ENCODE measurements at regions not wholly inside any gene's neighbourhood (a gene's known extent, or its start where the extent isn't known, plus 50 kb on each side); places are given as distances from the start of the nearest gene placed in this dataset.

DNA sequence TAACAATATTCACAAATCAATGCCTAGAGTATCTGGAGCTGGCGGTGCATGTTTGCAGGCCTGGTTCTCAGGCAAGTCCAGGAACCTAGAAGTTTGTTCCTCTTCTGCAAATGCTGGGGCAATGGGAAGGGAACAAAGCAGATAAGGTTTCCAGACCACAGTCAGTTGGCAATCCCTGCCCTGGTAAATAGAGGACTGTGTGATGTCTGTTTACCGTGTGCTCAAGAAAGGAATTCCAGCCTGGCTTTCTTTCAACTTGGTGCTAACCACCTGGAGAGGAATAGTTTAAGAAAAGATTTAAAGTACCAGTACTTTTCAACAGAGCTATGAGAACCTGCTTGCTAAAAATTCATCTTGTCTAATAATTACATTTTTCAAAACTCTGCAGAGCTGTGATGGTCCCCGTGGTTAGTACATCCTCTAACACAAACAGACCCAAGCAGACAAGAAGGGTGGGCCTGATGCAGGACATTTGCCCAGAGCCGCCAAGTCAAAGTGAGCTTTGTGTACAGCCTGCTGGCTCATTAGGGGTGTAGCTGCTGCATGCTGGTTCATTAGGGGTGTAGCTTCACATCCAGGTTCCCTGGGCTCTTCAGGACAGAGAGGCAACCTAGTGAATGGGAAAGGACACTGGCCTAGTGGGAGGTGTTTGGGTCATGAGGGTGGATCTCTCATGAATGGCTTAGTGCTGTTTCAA, 220.5 kb downstream of the SQOR start:
- Histone ChIP-seq H3K4me1 (ENCODE audit: control insufficient read depth, insufficient read depth, low read length) (no peaks in the 10 kb centered on the region), H3K9ac (ENCODE audit: low read depth, low read length) (no peak overlapping the region), H3K27me3 (ENCODE audit: control insufficient read depth, insufficient read depth, low read length) (no peaks in the 10 kb centered on the region), H3K9me3 (replicated peaks; ENCODE audit: low read length) (no peaks in the 10 kb centered on the region), H3K4me3 (ENCODE audit: low read length) (no peak overlapping the region), H3K4me2 (ENCODE audit: low read length) (no peak overlapping the region), H3K36me3 (ENCODE audit: insufficient read depth, low read length) (no peaks in the 10 kb centered on the region)

DNA sequence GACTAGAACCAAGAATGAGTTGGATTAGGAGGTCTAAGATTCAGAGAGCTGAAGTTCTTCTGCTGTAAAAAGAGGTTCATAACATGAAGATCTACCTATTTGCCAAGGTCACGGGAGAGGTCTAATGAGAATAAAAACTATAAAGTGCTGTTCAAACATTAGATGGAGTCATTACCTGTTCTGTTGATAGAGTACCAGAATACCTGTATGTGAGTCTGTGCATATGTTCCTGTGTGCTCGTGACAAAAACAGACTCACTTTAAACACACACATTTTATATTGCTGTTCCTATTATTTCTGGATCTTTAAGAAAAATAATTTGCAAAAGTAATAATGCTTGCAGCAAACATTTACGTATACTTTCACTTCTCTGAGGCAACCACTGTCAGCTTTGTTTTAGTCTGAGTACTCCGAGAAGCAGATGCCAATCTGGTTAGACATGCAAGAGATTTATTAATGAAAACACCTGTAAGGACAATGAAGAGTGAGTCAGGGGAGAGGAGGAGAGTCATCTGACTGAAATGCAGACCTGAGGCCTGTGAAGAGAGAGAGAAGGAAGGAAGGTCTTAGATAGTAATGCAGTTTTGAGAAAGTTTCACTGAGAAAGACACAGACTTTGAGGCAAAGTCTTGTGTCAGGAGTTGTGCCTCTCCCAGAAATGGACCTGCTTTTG, 221.2 kb downstream of the SQOR start:
- H3K4me1 ChIP-seq (ENCODE audit: control insufficient read depth, insufficient read depth, low read length): no peaks in the 10 kb centered on the region
- no peak overlapping the region for H3K9ac ChIP-seq (ENCODE audit: low read depth, low read length)
- no peaks in the 10 kb centered on the region for H3K36me3 ChIP-seq (ENCODE audit: insufficient read depth, low read length)
- H3K4me3 ChIP-seq (ENCODE audit: low read length): no peak overlapping the region
- no peaks in the 10 kb centered on the region for H3K27me3 ChIP-seq (ENCODE audit: control insufficient read depth, insufficient read depth, low read length)
- no peak overlapping the region for H3K4me2 ChIP-seq (ENCODE audit: low read length)
- H3K9me3 ChIP-seq (replicated peaks; ENCODE audit: low read length): no peaks in the 10 kb centered on the region

DNA sequence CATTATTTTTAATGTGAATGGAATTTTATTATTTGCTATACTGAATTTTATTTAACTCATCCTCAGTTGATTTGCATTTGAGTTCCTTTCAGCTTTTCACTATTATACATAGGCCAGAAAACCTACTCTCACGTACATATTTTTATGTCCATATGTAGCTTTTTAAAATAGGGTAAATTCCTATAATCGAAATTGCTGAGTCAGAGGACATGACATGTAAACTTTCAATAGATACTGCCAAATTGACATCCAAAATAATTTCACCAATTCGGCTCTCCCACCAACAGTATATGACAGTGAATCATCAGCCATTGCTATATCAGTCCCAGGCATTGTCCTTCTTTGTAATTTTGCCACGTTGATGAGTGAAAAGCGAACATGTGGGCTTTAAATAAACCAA, 222.5 kb downstream of the SQOR start:
- H3K36me3 ChIP-seq (ENCODE audit: insufficient read depth, low read length): no peaks in the 10 kb centered on the region
- H3K4me2 ChIP-seq (ENCODE audit: low read length): no peak overlapping the region
- H3K27me3 ChIP-seq (ENCODE audit: control insufficient read depth, insufficient read depth, low read length): no peaks in the 10 kb centered on the region
- H3K4me3 ChIP-seq (ENCODE audit: low read length): no peak overlapping the region
- no peaks in the 10 kb centered on the region for H3K9me3 ChIP-seq (replicated peaks; ENCODE audit: low read length)
- no peaks in the 10 kb centered on the region for H3K4me1 ChIP-seq (ENCODE audit: control insufficient read depth, insufficient read depth, low read length)
- no peak overlapping the region for H3K9ac ChIP-seq (ENCODE audit: low read depth, low read length)

DNA sequence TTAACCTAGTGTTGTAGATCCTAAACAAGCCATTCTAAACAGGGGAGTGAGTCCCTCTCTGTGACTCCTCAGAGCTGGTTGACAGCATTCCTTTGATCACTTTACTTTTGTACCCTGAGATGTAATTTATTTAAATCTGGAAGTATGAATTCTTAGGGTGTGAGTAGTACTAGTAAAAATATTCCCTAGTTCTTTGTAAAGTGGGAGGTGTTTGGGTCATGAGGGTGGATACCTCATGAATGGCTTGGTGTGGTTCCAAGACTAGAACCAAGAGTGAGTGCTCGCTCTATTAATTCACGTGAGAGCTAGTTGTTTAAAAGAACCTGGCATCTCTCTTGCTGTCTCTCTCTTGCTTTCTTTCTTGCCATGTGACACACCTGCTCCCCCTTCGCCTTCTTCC, 223.7 kb downstream of the SQOR start:
- Histone ChIP-seq H3K4me3 (ENCODE audit: low read length) (no peak overlapping the region), H3K4me1 (ENCODE audit: control insufficient read depth, insufficient read depth, low read length) (no peaks in the 10 kb centered on the region), H3K4me2 (ENCODE audit: low read length) (no peak overlapping the region), H3K9ac (ENCODE audit: low read depth, low read length) (no peak overlapping the region), H3K9me3 (replicated peaks; ENCODE audit: low read length) (no peaks in the 10 kb centered on the region), H3K36me3 (ENCODE audit: insufficient read depth, low read length) (no peaks in the 10 kb centered on the region), H3K27me3 (ENCODE audit: control insufficient read depth, insufficient read depth, low read length) (no peaks in the 10 kb centered on the region)

DNA sequence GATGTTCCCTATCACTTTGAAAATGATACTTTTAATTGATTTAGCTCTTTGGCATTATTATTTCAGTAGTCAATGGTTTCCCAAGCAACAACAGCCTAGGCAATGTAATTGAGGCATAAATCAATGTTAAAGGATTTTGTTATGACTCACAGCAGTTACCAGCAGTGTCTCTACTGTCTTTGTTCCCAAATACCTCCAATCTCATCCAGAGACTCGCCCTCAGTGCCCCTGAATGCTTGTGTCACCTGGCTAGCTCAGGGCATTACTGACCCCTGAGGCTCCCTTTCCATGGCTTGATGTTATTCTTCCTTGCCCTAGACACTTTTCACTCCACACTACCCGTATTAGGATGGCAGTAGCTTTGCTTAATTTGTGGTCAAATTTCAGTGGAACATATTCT, 227.2 kb downstream of the SQOR start:
- no peaks in the 10 kb centered on the region for H3K36me3 ChIP-seq (ENCODE audit: insufficient read depth, low read length)
- no peaks in the 10 kb centered on the region for H3K27me3 ChIP-seq (ENCODE audit: control insufficient read depth, insufficient read depth, low read length)
- H3K4me3 ChIP-seq (ENCODE audit: low read length): no peak overlapping the region
- H3K4me1 ChIP-seq (ENCODE audit: control insufficient read depth, insufficient read depth, low read length): no peaks in the 10 kb centered on the region
- no peak overlapping the region for H3K9ac ChIP-seq (ENCODE audit: low read depth, low read length)
- no peak overlapping the region for H3K4me2 ChIP-seq (ENCODE audit: low read length)
- no peaks in the 10 kb centered on the region for H3K9me3 ChIP-seq (replicated peaks; ENCODE audit: low read length)

DNA sequence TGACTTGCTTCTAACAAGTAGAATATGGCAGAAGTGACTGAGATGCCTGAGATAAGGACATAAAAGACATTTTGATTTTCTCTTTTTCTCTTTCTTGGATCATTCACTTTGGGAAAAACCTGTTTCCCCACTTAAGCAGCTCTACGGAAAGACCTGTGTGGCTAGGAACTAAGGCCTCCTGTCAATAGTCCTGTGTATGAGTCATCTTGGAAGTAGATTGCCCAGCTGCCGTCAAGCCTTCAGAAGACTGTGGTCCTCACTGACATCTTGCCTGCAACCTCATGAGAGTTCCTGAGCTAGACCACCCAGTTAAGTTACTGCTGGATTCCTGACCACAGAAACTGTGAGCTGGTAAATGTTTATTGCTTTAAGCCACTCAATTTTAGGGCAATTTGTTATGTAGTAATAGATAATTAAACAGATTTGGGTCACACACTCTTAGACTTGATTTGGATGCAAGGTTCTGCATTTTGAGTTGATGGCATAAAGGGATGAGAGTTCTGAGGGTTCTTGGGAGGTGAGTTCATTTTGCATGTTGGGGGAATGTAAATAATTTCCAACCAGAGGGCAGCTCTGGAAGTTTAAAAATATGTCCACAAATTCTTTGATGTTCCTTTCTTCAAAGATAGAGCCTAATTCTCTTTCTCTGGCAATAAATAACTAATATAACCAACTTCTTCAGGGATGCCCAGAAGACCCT, 229.2 kb downstream of the SQOR start:
- no peaks in the 10 kb centered on the region for H3K9me3 ChIP-seq (replicated peaks; ENCODE audit: low read length)
- no peak overlapping the region for H3K4me2 ChIP-seq (ENCODE audit: low read length)
- H3K4me3 ChIP-seq (ENCODE audit: low read length): no peak overlapping the region
- H3K36me3 ChIP-seq (ENCODE audit: insufficient read depth, low read length): no peaks in the 10 kb centered on the region
- H3K4me1 ChIP-seq (ENCODE audit: control insufficient read depth, insufficient read depth, low read length): no peaks in the 10 kb centered on the region
- no peak overlapping the region for H3K9ac ChIP-seq (ENCODE audit: low read depth, low read length)
- H3K27me3 ChIP-seq (ENCODE audit: control insufficient read depth, insufficient read depth, low read length): no peaks in the 10 kb centered on the region

DNA sequence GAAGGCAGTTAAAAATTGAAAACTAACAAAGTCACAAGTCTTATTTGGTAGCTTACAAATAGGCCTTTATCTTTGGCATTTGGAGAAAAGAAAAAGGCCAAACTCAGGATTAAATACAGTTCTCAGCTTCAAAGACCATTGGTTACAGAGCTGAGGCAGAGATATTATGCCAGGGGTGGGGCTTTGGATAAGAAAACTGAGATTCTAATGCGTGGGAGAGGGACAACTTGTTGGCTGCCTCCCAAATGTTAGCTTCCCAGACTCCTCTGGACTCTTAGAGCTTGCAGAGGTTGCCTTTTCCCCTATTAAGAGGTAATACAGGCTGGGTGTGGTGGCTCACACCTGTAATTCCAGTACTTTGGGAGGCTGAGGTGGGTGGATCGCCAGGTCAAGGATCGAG, 231.8 kb downstream of the SQOR start:
- Histone ChIP-seq H3K4me3 (ENCODE audit: low read length) (no peak overlapping the region), H3K9ac (ENCODE audit: low read depth, low read length) (no peak overlapping the region), H3K27me3 (ENCODE audit: control insufficient read depth, insufficient read depth, low read length) (no peaks in the 10 kb centered on the region), H3K36me3 (ENCODE audit: insufficient read depth, low read length) (no peaks in the 10 kb centered on the region), H3K9me3 (replicated peaks; ENCODE audit: low read length) (no peaks in the 10 kb centered on the region), H3K4me1 (ENCODE audit: control insufficient read depth, insufficient read depth, low read length) (no peaks in the 10 kb centered on the region), H3K4me2 (ENCODE audit: low read length) (no peak overlapping the region)

DNA sequence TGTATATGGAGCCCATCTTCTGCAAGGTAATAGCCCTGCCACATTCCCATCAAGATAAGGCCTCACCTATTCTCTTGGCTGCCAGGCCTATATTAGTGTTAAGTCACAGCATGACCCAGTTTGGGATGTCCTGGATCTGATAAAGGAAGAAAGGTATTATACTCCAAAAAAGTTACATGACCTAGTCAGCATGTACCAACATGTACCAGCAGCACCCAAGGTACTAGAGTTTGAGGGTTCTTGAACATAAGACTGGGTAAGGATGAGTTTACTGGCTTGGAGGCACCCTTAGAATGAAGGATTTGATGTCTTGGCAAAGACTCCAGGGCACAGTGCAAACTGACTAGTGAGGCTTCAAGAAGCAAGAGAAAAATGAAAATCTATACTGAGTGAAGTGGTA, 232.5 kb downstream of the SQOR start:
- Histone ChIP-seq H3K4me1 (ENCODE audit: control insufficient read depth, insufficient read depth, low read length) (no peaks in the 10 kb centered on the region), H3K4me3 (ENCODE audit: low read length) (no peak overlapping the region), H3K36me3 (ENCODE audit: insufficient read depth, low read length) (no peaks in the 10 kb centered on the region)

DNA sequence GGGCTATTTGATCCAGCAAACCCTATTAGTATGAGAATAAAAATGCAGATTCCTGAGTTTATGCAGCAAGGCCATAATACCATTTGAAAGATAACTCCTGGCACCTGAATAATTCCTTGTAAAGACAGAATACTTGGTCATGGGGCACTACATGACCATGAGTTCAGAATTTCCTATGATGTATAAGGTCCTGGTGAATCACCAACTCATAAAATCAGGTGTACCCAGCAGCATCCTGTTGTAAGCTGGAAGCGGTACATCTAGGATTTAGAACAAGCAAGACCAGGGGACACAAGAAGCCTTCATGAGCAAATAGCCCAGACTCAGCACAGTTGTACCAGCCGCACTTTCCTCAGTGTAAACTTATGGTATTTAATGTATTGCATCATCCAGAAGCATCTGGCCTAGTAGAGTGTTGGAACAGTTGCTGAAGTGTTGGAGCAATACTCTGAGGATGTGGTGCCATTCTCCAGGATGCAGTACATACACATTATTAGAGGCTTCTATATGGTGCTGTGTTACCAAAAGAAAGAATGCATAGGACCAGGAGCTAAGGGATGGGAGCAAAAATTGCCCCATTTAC, 233.4 kb downstream of the SQOR start:
- H3K36me3 ChIP-seq (ENCODE audit: insufficient read depth, low read length): no peaks in the 10 kb centered on the region
- H3K27me3 ChIP-seq (ENCODE audit: control insufficient read depth, insufficient read depth, low read length): no peaks in the 10 kb centered on the region
- no peaks in the 10 kb centered on the region for H3K9me3 ChIP-seq (replicated peaks; ENCODE audit: low read length)
- no peaks in the 10 kb centered on the region for H3K4me1 ChIP-seq (ENCODE audit: control insufficient read depth, insufficient read depth, low read length)
- no peak overlapping the region for H3K4me3 ChIP-seq (ENCODE audit: low read length)
- H3K9ac ChIP-seq (ENCODE audit: low read depth, low read length): no peak overlapping the region
- H3K4me2 ChIP-seq (ENCODE audit: low read length): no peak overlapping the region

More for the DNA sequence above, 232.5 kb downstream of the SQOR start:
- Histone ChIP-seq H3K27me3 (ENCODE audit: control insufficient read depth, insufficient read depth, low read length) (no peaks in the 10 kb centered on the region), H3K4me2 (ENCODE audit: low read length) (no peak overlapping the region), H3K9ac (ENCODE audit: low read depth, low read length) (no peak overlapping the region), H3K9me3 (replicated peaks; ENCODE audit: low read length) (no peaks in the 10 kb centered on the region)

DNA sequence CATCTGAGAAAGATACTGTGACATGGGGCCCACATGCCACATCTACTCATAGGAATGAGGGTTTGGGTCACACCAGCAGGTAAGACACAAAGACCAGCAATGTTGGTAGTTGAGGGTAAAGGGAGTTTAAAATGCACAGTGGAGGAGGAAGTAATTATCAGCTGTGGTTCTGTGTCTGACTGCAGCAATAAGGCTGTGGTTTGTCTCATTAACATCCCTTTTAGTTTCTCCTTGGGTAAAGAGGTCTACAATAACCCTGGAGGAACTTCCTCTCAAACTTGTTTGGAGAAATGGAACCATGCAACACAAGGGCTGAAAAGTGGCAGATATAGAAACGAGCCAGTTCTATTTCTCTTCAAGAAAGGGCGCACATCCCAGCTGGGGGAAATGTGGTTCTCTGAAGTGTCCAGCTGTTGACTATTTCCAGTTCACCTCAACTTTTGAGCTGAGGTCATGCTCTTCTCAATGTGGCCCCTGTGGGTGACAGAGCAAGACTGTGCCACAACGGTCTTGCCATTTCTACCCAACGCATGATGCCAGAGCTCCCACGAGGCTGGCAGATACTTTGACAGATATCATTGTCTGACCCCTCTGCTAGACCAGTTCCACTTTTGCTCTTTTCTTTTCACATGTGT, 234.3 kb downstream of the SQOR start:
- no peaks in the 10 kb centered on the region for H3K4me1 ChIP-seq (ENCODE audit: control insufficient read depth, insufficient read depth, low read length)
- H3K4me3 ChIP-seq (ENCODE audit: low read length): no peak overlapping the region
- H3K4me2 ChIP-seq (ENCODE audit: low read length): no peak overlapping the region
- no peaks in the 10 kb centered on the region for H3K9me3 ChIP-seq (replicated peaks; ENCODE audit: low read length)
- H3K27me3 ChIP-seq (ENCODE audit: control insufficient read depth, insufficient read depth, low read length): no peaks in the 10 kb centered on the region
- H3K36me3 ChIP-seq (ENCODE audit: insufficient read depth, low read length): no peaks in the 10 kb centered on the region
- no peak overlapping the region for H3K9ac ChIP-seq (ENCODE audit: low read depth, low read length)

DNA sequence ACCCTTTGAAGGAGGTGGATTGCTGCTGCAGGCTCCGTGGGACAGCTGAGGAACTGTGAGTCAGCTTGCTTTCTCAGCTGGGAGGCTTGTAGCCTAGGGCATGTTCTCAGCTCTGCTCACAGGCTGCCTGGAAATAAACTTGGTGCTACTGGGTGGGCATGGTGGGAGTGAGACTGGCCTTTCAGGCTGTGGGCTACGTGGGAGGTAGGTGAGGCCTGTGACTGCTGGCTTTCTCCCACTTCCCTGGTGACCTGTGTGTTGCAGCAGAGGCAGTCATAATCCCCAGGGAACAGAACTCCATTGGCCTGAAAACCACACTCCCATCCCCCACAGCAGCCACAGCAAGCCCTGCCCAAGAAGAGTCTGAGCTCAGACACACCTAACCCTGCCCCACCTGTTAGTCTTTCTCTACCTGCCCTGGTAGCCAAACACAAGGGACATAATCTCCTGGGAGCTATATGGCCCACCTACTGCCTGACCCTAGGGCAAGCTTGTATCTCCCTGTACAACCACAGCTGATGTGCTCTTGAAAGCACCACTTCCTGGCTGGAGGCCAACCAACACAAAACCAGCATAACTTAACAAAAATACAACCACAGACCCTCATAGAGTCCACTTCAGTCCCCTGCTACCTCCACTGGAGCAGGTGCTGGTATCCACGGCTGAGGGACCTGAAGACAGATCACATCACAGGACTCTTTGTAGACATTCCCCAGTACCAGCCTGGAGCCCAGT, 236.5 kb downstream of the SQOR start:
- H3K4me1 ChIP-seq (ENCODE audit: control insufficient read depth, insufficient read depth, low read length): no peaks in the 10 kb centered on the region
- no peak overlapping the region for H3K4me2 ChIP-seq (ENCODE audit: low read length)
- H3K9me3 ChIP-seq (replicated peaks; ENCODE audit: low read length): no peaks in the 10 kb centered on the region
- H3K4me3 ChIP-seq (ENCODE audit: low read length): no peak overlapping the region
- no peaks in the 10 kb centered on the region for H3K27me3 ChIP-seq (ENCODE audit: control insufficient read depth, insufficient read depth, low read length)
- no peak overlapping the region for H3K9ac ChIP-seq (ENCODE audit: low read depth, low read length)
- no peaks in the 10 kb centered on the region for H3K36me3 ChIP-seq (ENCODE audit: insufficient read depth, low read length)

Data from skeletal muscle satellite cell (primary cell).